SHP77 (cell line): ENCODE measurements at regions not wholly inside any gene's neighbourhood (a gene's known extent, or its start where the extent isn't known, plus 50 kb on each side); places are given as distances from the start of the nearest gene placed in this dataset.
"Not testable (repeated sequence)": the region's sequence is repeated elsewhere in the genome, so short reads cannot be mapped to it uniquely, and the experiment has no call there.

Experiments used
- DNase-seq, 2 experiments: peaks; one replicate each; lab custom pipeline; 2025; lab: John Stamatoyannopoulos, UW

GRCh38 chr10:10020945-10021344, 996.7 kb upstream of the CELF2 start:
- DNase-seq: peak; percentile 78 to 94

- no peak for DNase-seq
Observed at GRCh38 chr10:10032991-10033390, 984.7 kb upstream of the CELF2 start.

- DNase-seq: no peak
Observed at GRCh38 chr10:10038348-10038747, 979.3 kb upstream of the CELF2 start.

- DNase-seq: no peak
Observed at GRCh38 chr10:10039595-10039994, 978.1 kb upstream of the CELF2 start.

- no peak for DNase-seq
Observed at GRCh38 chr10:10043083-10043482, 974.6 kb upstream of the CELF2 start.

GRCh38 chr10:10044922-10045764, 972.5 kb upstream of the CELF2 start:
- no peak for DNase-seq

GRCh38 chr10:10045765-10046028, 972.0 kb upstream of the CELF2 start:
- DNase-seq: no peak

GRCh38 chr10:10047426-10047825, 970.2 kb upstream of the CELF2 start:
- DNase-seq: no peak

GRCh38 chr10:10053051-10053450, 964.6 kb upstream of the CELF2 start:
- DNase-seq: no peak

- peak in 1 of 2 experiments; percentile 14 for DNase-seq
Observed at GRCh38 chr10:10054466-10054865, 963.2 kb upstream of the CELF2 start.

GRCh38 chr10:10055656-10056442, 961.8 kb upstream of the CELF2 start:
- no peak for DNase-seq

GRCh38 chr10:10056961-10057360, 960.7 kb upstream of the CELF2 start:
- no peak for DNase-seq

GRCh38 chr10:10067644-10068043, 950.0 kb upstream of the CELF2 start:
- DNase-seq: no peak

- not testable (repeated sequence) for DNase-seq
Observed at GRCh38 chr10:10074847-10075246, 942.8 kb upstream of the CELF2 start.

- DNase-seq: no peak
Observed at GRCh38 chr10:10078446-10078845, 939.2 kb upstream of the CELF2 start.

GRCh38 chr10:10092581-10092980, 925.1 kb upstream of the CELF2 start:
- peak; percentile 4 to 15 for DNase-seq

GRCh38 chr10:10093021-10093420, 924.7 kb upstream of the CELF2 start:
- DNase-seq: no peak

GRCh38 chr10:10094691-10095090, 923.0 kb upstream of the CELF2 start:
- peak; percentile 31 to 38 for DNase-seq

GRCh38 chr10:10096296-10096695, 921.4 kb upstream of the CELF2 start:
- no peak for DNase-seq

GRCh38 chr10:10096898-10097297, 920.8 kb upstream of the CELF2 start:
- DNase-seq: no peak

- DNase-seq: no peak
Observed at GRCh38 chr10:10101106-10101505, 916.6 kb upstream of the CELF2 start.

GRCh38 chr10:10110844-10111490, 906.7 kb upstream of the CELF2 start:
- no peak for DNase-seq

GRCh38 chr10:10118131-10118530, 899.5 kb upstream of the CELF2 start:
- DNase-seq: no peak
